GM06990 (cell line): ENCODE measurements at regions not wholly inside any gene's neighbourhood (a gene's known extent, or its start where the extent isn't known, plus 50 kb on each side); places are given as distances from the start of the nearest gene placed in this dataset.

ENCODE experiments used
- DNase-seq: peaks from one replicate; pipeline ENCODE4 v3.0.0-alpha.2; 2011; ENCODE audit not compliant: insufficient read length; ENCODE audit errors: extremely low read depth
- H3K27me3 ChIP-seq: replicated peaks from 2 replicates; pipeline ENCODE4 v1.6.0; 2011; ENCODE audit warnings: low read length; ENCODE audit not compliant: control insufficient read depth, insufficient read depth
- H3K36me3 ChIP-seq: 2 replicates; pipeline ENCODE4 v1.5.1; 2011; ENCODE audit warnings: low read length; ENCODE audit not compliant: control insufficient read depth, insufficient read depth
- H3K4me3 ChIP-seq: replicated peaks from 2 replicates; pipeline ENCODE4 v1.5.1; 2011; ENCODE audit warnings: low read depth, mild to moderate bottlenecking, control low read depth, low read length
- CTCF ChIP-seq: IDR thresholded peaks from 2 replicates; pipeline ENCODE4 v1.5.1; 2011; ENCODE audit warnings: low read length, control low read depth, mild to moderate bottlenecking, inconsistent platforms; ENCODE audit not compliant: insufficient read depth, poor library complexity, severe bottlenecking

GRCh38 chr2:144268036-144268678 lies 251.8 kb downstream of the ZEB2 start:
- Histone ChIP-seq H3K4me3 (no peak overlapping the region), H3K27me3 (no peaks in the 10 kb centered on the region), H3K36me3 (no peaks in the 10 kb centered on the region)
- TF ChIP-seq CTCF = no peak
- no peak for DNase-seq

GRCh38 chr2:144267239-144267638 lies 252.7 kb downstream of the ZEB2 start:
- no peak for TF ChIP-seq CTCF

GRCh38 chr2:144265654-144266053 lies 254.3 kb downstream of the ZEB2 start:
- no peak for TF ChIP-seq CTCF
- H3K27me3 ChIP-seq = no peaks in the 10 kb centered on the region
- no peak for DNase-seq
- no peaks in the 10 kb centered on the region for H3K36me3 ChIP-seq
- no peak overlapping the region for H3K4me3 ChIP-seq

More at GRCh38 chr2:144267239-144267638, 252.7 kb downstream of the ZEB2 start:
- H3K4me3 ChIP-seq = no peak overlapping the region
- no peak for DNase-seq
- H3K36me3 ChIP-seq = no peaks in the 10 kb centered on the region
- H3K27me3 ChIP-seq = no peaks in the 10 kb centered on the region

DNA sequence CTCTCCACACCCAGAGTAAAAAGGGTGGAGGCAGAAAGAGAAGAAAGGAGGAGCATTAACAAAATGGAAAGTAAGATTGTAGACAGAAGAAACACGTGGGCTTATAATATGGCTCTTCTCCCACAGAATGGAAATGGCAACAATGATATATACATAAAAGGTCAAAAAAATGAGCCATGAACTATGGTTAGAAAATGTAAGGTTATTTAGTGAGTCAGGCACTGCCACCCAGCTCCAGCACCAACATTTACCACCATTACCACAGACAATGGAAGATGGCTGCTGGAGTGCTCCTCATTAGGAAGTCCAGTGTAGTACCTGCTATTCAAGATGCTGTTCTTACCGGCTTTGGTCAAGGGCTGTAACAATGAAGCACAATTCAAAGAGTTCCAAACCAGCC lies 258.0 kb downstream of the ZEB2 start:
- Histone ChIP-seq H3K36me3 (no peaks in the 10 kb centered on the region), H3K27me3 (no peaks in the 10 kb centered on the region), H3K4me3 (no peak overlapping the region)
- no peak for TF ChIP-seq CTCF
- no peak for DNase-seq

GRCh38 chr2:144261336-144261735 lies 258.6 kb downstream of the ZEB2 start:
- no peak for DNase-seq
- no peaks in the 10 kb centered on the region for H3K27me3 ChIP-seq
- no peaks in the 10 kb centered on the region for H3K36me3 ChIP-seq
- TF ChIP-seq CTCF = no peak
- no peak overlapping the region for H3K4me3 ChIP-seq

DNA sequence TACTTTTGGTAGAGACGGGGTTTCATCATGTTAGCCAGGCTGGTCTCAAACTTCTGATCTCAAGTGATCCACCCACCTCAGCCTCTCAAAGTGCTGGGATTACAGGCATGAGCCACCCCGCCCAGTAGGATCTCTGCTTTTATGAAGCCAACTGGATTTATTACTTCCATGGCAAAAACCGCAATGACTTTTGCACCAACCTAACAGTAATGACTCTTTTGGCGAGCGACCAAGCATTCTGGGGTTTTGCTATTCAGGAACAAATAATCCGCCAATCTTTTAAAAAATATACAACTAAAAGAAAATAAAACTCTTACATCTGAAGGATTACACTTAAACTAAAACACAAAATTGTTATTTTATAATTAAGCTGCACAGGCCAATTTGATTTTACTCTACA lies 260.6 kb downstream of the ZEB2 start:
- H3K36me3 ChIP-seq = no peaks in the 10 kb centered on the region
- no peak for DNase-seq

More for the DNA sequence above, 260.6 kb downstream of the ZEB2 start:
- no peak for TF ChIP-seq CTCF
- H3K27me3 ChIP-seq = no peaks in the 10 kb centered on the region
- H3K4me3 ChIP-seq = no peak overlapping the region
